GM13976 (cell line): ENCODE measurements at regions not wholly inside any gene's neighbourhood (a gene's known extent, or its start where the extent isn't known, plus 50 kb on each side); places are given as distances from the start of the nearest gene placed in this dataset.
"Not testable (repeated sequence)": the region's sequence is repeated elsewhere in the genome, so short reads cannot be mapped to it uniquely, and the experiment has no call there.

ENCODE experiments used
- DNase-seq: peaks from one replicate; pipeline ENCODE4 v3.0.0; 2012; ENCODE audit warnings: low spot score
- CTCF ChIP-seq: IDR thresholded peaks from 2 replicates; pipeline ENCODE4 v1.5.1; 2012; ENCODE audit warnings: borderline replicate concordance, mild to moderate bottlenecking; ENCODE audit not compliant: insufficient read depth; ENCODE audit errors: extremely low read depth, missing control alignments, control extremely low read depth
- in situ Hi-C: fragments of 300-500 bp; cut with MboI; formaldehyde crosslinking; loops from one replicate; pipeline ENCODE4 v1.12.0; 2022; ENCODE audit warnings: low sequenced_read_pairs, mixed read lengths, inconsistent platforms; ENCODE audit not compliant: unreplicated experiment

- in situ Hi-C loops = no loop called here
- no peak for DNase-seq
- no peak for TF ChIP-seq CTCF
These were observed 69.8 kb upstream of the TRABD2B start for GRCh38 chr1:48066936-48067335.

- in situ Hi-C loops, DNase-seq: not testable (repeated sequence)
These were observed 67.5 kb upstream of the TRABD2B start for GRCh38 chr1:48064693-48065092.

- in situ Hi-C loops = no loop called here
- TF ChIP-seq CTCF = no peak
- no peak for DNase-seq
These were observed 65.2 kb upstream of the TRABD2B start for GRCh38 chr1:48062353-48062752.

- DNase-seq = peak; percentile 47
- in situ Hi-C loops = no loop called here
- peak; percentile 44 for TF ChIP-seq CTCF
These were observed 64.3 kb upstream of the TRABD2B start for GRCh38 chr1:48061162-48062136.

GRCh38 chr1:48059289-48059688 lies 62.1 kb upstream of the TRABD2B start:
- DNase-seq = no peak
- in situ Hi-C loops = no loop called here
- TF ChIP-seq CTCF = no peak

GRCh38 chr1:48058135-48059025 lies 61.2 kb upstream of the TRABD2B start:
- in situ Hi-C loops = no loop called here
- no peak for TF ChIP-seq CTCF
- DNase-seq = no peak
